Uterus (tissue), 3 donors: ENCODE measurements at regions not wholly inside any gene's neighbourhood (a gene's known extent, or its start where the extent isn't known, plus 50 kb on each side); places are given as distances from the start of the nearest gene placed in this dataset.

Experiments
- DNase-seq, 2 donors: peaks; one replicate each; pipeline ENCODE4 v3.0.0-alpha.2; 2019 to 2020
- H3K27ac ChIP-seq, 2 donors: fragments of 200-600 bp; sonication (generic); 1 replicate in 1 of 2; 2 replicates in 1 of 2; pipeline ENCODE4 v1.5.1; 2016 to 2018
- H3K27me3 ChIP-seq, 2 donors: fragments of 200-600 bp; sonication (generic); one replicate each; pipeline ENCODE4 v1.5.1; 2018 to 2019; ENCODE audit warnings: control low read depth in 1 of 2
- H3K36me3 ChIP-seq, 2 donors: fragments of 200-600 bp; sonication (generic); one replicate each; pipeline ENCODE4 v1.5.1; 2019; ENCODE audit warnings: control low read depth in 1 of 2
- H3K4me1 ChIP-seq, 2 donors: fragments of 200-600 bp; sonication (generic); one replicate each; pipeline ENCODE4 v1.5.1; 2018 to 2019; ENCODE audit warnings: control low read depth in 1 of 2
- H3K4me3 ChIP-seq, 2 donors: fragments of 200-600 bp; sonication (generic); 1 replicate in 1 of 2; 2 replicates in 1 of 2; pipeline ENCODE4 v1.5.1; 2018 to 2019; ENCODE audit warnings: mild to moderate bottlenecking in 1 of 2
- H3K9me3 ChIP-seq, 2 donors: fragments of 200-600 bp; sonication (generic); one replicate each; pipeline ENCODE4 v1.5.1; 2019; ENCODE audit warnings: control low read depth in 1 of 2
- CTCF ChIP-seq, 4 experiments: fragments of 200-600 bp in 2 of 4; fragments of 450-650 bp in 2 of 4; sonication (generic) in 2 of 4; IDR thresholded peaks; one replicate each; pipeline ENCODE4 v1.5.1; 2016 to 2019; ENCODE audit warnings: antibody characterized with exemption in 4 of 4, mild to moderate bottlenecking in 2 of 4, moderate library complexity in 1 of 4
- POLR2A ChIP-seq, 2 donors: fragments of 450-650 bp; IDR thresholded peaks; one replicate each; pipeline ENCODE4 v1.6.1; 2016; ENCODE audit warnings: antibody characterized with exemption in 2 of 2, mild to moderate bottlenecking in 1 of 2, moderate library complexity in 1 of 2
- intact Hi-C: fragments of 100-400 bp; cut with DNase I; formaldehyde crosslinking; loops from one replicate; pipeline ENCODE4 v1.15.1; 2023; ENCODE audit warnings: low total_unique reads
- donor health status: DM: yes; HTN: yes; CAD: no.

DNA sequence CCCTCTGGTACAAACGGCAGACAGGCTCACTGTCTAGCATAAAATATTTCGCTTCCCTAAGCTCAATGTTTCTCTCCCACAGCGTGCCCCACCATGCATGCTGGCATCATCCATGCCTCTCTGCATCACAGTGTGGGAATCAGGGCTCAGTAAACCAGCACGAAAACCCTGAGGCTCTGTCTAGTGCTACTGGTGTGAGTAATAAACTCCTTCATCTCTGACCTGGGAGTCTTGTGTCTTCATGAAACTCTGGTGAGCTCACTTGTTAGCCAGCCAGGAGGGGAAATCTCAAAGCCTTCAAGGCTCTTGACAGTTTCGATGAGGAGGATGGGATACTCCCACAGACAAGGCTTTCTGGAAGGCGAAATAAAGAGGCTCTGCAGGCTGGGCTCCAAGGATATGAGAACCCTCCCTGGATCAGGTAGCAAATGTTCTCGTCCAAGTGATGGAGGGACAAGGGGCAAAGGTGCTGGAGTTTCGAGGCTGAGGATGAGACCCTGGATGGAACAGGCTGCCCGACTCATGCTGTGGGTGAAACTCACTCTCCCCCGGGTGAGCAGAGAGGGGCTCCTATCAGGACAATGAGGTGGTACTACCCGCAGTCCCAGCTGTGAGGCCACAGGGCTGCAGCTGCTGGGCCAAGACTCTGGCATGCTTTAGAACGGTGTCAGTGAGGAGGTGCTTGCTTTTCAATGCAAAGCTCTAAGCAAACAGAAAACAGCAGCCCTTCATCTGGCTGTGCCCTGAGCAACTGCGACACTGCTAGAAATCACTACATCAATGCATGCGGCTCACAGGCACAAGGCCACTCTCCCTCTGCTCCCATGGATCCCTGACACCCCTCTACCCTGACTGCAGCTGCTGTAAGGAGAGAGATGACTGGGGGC lies 69.3 kb downstream of the SHANK2 start:
- intact Hi-C loops: no loop called here
- Histone ChIP-seq H3K4me3 (no peak overlapping the region), H3K27me3 (no peaks in the 10 kb centered on the region), H3K27ac (no peak overlapping the region), H3K36me3 (no peaks in the 10 kb centered on the region), H3K4me1 (no peaks in the 10 kb centered on the region), H3K9me3 (no peaks in the 10 kb centered on the region)
- TF ChIP-seq CTCF (IDR thresholded peaks at IDR 0.05): no peak
- DNase-seq: no peak

- no peaks in the 10 kb centered on the region for H3K36me3 ChIP-seq
- no peak overlapping the region for H3K27ac ChIP-seq
- H3K9me3 ChIP-seq: no peaks in the 10 kb centered on the region
- no peaks in the 10 kb centered on the region for H3K4me1 ChIP-seq
- DNase-seq: no peak
- H3K4me3 ChIP-seq: no peak overlapping the region
- TF ChIP-seq CTCF (IDR thresholded peaks at IDR 0.05): no peak
- no peak for TF ChIP-seq POLR2A (IDR thresholded peaks at IDR 0.05)
- H3K27me3 ChIP-seq: no peaks in the 10 kb centered on the region
- intact Hi-C loops: no loop called here
Observed at GRCh38 chr11:71181566-71181965, 70.8 kb downstream of the SHANK2 start.

GRCh38 chr11:71180694-71181470 lies 71.5 kb downstream of the SHANK2 start:
- H3K4me1 ChIP-seq: no peaks in the 10 kb centered on the region
- H3K36me3 ChIP-seq: no peaks in the 10 kb centered on the region
- H3K4me3 ChIP-seq: no peak overlapping the region
- intact Hi-C loops: no loop called here
- no peak for DNase-seq
- no peak overlapping the region for H3K27ac ChIP-seq
- no peaks in the 10 kb centered on the region for H3K27me3 ChIP-seq
- TF ChIP-seq CTCF (IDR thresholded peaks at IDR 0.05): no peak
- no peak for TF ChIP-seq POLR2A (IDR thresholded peaks at IDR 0.05)
- H3K9me3 ChIP-seq: no peaks in the 10 kb centered on the region

GRCh38 chr11:71179877-71180605 lies 72.3 kb downstream of the SHANK2 start:
- Histone ChIP-seq H3K9me3 (no peaks in the 10 kb centered on the region), H3K4me3 (no peak overlapping the region), H3K27me3 (no peaks in the 10 kb centered on the region), H3K27ac (no peak overlapping the region), H3K36me3 (no peaks in the 10 kb centered on the region), H3K4me1 (no peaks in the 10 kb centered on the region)
- DNase-seq: no peak
- no peak for TF ChIP-seq POLR2A (IDR thresholded peaks at IDR 0.05)
- no peak for TF ChIP-seq CTCF (IDR thresholded peaks at IDR 0.05)
- intact Hi-C loops: no loop called here
